NCI-H345 (cell line): ENCODE measurements at regions not wholly inside any gene's neighbourhood (a gene's known extent, or its start where the extent isn't known, plus 50 kb on each side); places are given as distances from the start of the nearest gene placed in this dataset.
"Not testable (repeated sequence)": the region's sequence is repeated elsewhere in the genome, so short reads cannot be mapped to it uniquely, and the experiment has no call there.

Source experiments
- DNase-seq: peaks from one replicate; lab custom pipeline; 2025; lab: John Stamatoyannopoulos, UW

GRCh38 chr13:71382285-71382684, 484.7 kb downstream of the DACH1 start:
- DNase-seq = no peak

DNA sequence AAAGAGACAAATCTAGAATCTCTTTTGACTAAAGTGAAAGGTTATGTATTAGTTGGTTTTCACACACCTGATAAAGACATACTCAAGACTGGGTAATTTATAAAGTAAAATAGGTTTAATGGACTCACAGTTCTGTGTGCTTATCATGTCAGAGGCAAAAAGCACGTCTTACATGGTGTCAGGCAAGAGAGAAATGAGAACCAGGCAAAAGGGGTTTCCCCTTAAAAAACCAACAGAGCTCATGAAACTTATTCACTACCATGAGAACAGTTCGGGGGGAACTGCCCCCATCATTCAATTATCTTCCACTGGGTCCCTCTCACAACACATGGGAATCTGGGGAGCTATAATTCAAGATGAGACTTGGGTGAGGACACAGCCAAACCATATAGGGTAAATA, 486.8 kb downstream of the DACH1 start:
- no peak for DNase-seq

DNA sequence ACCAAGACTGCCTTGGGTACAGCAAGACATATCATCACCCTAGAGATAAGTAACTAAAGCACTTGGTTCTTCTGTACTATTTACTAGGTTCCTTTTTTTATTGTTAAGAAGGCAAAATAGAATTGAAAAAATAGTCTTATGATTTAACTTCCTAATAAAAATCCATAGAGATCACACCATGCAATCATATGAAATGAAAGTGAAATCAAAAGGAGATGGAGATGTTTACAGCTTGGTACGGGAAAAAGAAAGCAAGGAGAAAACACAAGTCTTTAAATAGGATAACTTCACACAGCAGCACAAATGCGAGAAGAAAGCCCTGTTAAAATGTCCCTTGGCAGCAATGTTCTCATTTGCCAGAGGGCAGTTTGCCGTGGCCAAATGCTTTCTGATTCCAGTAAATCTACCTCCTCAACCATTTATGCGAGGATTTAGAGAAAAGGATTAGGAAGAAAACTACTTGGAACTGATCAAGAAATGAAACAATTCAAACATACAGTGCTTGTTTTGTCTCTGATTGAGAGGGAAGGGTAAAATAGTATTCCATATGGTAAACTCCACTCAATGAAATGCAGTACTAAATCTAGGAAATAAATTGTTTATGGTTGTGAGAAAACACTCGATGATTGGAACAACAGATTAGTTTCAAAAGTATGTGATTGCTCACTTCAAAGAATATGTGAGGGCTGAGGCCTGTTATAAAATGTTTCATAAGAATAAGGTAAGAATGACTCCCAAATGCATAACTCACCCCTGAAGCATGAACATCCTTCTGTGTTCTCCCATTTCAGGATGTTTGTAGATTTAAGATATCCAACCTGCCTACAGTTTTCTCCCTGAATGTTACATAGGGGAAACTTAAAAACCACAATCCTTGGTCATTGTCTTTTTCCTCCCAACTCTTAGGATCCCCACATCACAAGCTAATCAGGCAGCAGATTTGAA, 487.8 kb downstream of the DACH1 start:
- no peak for DNase-seq

- DNase-seq = no peak
Observed at GRCh38 chr13:71374471-71375049, 492.4 kb downstream of the DACH1 start.

GRCh38 chr13:71368336-71368735, 498.7 kb downstream of the DACH1 start:
- DNase-seq = no peak

- no peak for DNase-seq
Observed at GRCh38 chr13:71360041-71360440, 507.0 kb downstream of the DACH1 start.

DNA sequence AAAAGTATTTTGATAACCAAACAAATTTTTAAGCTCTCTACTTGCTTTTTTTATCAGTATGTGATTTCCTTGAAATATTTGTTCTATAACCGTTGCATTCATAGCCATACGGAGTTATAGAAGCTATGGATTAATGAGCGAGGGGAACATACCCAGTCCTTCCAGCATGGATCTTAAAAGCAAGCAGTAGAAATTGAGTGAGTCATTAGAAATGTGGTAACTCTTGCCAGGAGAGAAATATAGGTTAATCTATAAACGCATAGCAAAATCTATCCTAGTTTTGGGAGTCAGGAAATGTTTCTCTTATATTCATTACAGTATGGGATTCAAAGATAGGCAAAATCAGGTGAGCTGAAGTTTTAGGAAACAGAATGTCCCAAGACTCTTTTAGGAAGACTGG, 507.4 kb downstream of the DACH1 start:
- no peak for DNase-seq

GRCh38 chr13:71358218-71358617, 508.8 kb downstream of the DACH1 start:
- DNase-seq = no peak

DNA sequence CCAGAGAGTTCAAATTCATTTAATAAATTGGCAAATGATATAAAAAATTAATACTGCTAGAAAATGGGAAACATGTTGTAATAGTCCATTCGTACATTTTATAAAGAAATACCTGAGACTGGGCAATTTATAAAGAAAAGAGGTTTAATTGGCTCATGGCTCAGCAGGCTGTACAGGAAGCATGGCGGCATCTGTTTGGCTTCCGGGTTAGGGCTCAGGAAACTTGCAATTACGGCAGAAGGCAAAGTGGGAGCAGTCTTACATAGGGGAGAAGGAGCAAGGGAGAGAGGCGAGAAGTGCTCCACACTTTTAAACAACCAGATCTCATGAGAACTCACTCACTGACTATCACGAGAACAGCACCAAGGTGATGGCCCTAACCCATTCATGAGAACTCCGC, 512.0 kb downstream of the DACH1 start:
- DNase-seq = no peak

DNA sequence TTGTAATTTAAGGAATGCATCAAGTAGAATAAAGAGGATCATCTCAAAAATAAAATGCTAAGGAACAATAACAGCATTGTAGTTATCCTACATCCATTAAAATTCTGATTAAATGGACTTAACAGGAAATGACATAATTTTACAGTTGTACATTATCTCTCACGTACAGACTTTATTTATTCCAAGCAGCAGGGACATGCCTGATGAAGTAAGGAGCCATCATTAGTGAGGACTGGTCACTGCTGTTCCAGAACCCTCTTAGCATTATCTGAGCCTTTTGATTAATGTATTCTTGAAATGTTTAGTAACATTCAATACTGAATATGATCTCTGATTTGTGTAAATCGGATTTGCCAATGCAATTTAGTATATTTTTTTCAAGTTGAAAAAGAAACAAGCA, 516.1 kb downstream of the DACH1 start:
- DNase-seq = no peak

DNA sequence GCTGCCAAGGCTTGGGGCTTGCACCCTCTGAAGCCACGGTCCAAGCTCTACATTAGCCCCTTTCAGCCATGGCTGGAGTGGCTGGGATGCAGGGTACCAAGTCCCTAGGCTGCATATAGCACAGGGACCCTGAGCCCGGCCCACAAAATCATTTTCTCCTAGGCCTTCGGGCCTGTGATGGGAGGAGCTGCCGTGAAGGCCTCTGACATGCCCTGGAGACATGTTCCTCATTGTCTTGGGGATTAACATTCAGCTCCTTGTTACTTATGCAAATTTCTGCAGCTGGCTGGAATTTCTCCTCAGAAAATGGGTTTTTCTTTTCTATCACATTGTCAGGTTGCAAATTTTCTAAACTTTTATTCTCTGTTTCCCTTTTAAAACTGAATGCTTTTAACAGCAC, 521.1 kb downstream of the DACH1 start:
- DNase-seq = not testable (repeated sequence)

DNA sequence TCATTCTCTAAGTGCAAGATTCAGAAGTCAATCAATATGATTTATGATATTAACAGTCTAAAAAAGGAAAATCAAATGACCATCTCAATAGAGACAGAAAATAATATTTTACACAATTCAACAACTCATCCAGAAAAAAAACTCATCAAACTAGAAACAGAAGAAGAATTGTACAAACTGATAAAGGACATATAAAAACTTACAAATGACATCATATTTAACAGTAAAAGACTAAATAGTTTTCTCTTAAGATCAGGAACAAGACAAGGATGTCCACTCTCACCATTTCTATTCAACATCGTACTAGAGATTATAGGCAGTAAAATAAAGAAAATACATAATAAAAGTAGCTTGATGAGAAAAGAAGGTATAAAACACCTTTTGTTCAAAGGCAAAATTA, 527.3 kb downstream of the DACH1 start:
- no peak for DNase-seq

DNA sequence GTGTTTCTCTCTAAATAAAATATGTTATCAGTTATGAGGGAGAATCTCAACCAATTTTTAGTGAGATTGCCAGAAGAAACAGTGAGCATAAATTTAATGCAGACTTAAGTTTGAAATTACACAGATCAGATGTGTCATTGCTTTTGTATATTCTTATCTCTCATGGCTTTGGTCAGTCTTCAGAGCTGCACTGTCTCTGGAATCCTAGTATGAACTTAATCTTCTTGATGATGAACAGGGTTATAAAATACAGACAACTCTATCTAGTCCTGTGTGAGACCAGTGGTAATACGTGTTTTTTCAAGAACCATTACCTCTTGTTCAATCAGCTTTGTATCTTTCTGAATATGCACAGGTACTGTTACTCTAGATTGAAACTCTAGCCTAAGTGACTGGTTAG, 528.0 kb downstream of the DACH1 start:
- no peak for DNase-seq

GRCh38 chr13:71338070-71338469, 528.9 kb downstream of the DACH1 start:
- no peak for DNase-seq

DNA sequence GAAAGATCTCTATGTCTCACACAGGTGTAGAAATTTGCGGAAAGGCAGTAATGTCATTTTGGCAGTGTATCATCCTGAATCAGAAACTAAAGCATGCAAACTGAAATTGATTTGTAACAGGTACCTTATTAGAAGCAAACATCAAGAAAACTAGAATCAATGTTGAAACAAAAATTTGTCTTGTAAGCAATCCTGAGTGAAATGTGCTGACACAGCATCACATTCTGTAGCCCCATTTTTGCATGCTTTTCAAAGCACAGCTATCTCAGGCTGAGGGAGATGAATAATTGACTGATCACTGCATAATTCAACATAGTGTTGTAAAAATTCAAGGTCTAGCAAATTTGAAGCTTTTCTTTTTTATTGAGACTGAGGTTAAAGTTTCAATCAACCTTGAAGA, 539.7 kb downstream of the DACH1 start:
- DNase-seq = no peak

DNA sequence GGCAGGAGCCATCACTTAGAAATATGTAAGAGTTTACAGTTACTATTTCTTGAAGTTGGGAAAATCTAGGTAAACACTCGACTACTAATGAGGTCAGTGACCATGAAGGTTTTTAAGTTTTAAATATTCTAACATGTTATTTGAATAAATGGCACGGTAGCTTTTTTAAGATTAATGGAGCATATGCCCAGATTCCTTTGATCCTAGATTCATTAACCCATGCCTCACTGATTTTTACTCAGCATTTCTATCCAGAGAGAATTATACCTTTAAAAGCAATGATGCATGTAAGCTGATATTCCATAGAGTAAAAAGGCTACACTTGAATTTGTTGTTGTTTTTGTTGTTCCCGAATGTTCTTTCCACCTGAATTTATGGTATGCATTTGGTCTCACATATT, 541.4 kb downstream of the DACH1 start:
- no peak for DNase-seq

- DNase-seq = no peak
Observed at GRCh38 chr13:71323266-71323665, 543.7 kb downstream of the DACH1 start.

- DNase-seq = no peak
Observed at GRCh38 chr13:71320452-71320851, 546.6 kb downstream of the DACH1 start.

DNA sequence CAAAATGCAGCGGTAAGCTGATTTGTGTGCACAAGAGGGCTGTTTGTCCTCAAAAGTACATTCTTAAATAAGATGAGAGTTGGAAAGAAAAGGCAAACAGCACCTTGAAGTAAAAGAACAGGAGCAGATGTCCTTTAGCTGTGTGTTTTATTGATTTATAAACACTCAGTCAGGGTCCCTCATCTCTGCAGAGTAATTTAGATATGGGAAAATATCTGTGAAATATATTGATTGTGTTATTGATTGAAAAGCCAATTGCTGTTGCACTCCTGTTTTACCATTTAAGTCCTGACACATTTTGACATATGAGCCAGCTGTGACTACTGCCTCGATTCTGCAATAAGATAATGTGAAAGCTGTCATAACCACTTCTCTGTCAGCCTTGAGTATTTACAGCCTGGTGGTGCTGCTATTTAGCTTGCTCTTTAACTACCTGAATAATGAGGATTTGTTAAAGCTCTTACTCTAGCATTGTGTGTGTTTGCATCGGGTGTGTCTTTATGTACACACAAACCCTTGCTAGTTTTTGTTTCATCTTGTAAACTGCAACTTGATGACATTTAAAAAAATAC, 550.1 kb downstream of the DACH1 start:
- DNase-seq = peak; percentile 69

DNA sequence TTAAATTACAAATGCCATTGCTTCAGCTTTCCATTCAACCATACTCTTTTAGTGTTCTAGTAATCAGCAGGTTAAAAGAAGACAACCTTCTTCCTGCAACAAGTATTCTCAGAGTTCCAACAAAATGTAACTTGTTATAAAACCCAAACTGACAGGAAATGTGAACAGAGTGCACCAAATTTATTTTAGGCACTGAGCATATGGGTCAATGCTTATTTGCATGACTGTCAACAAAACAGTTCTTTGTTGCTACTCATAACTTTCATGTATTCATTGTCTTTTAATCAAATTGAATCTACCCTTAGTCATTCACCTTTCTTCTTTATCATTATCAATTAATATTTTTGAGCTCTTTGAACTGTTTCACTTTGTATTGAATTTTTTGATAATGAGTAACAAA, 554.1 kb downstream of the DACH1 start:
- DNase-seq = no peak

DNA sequence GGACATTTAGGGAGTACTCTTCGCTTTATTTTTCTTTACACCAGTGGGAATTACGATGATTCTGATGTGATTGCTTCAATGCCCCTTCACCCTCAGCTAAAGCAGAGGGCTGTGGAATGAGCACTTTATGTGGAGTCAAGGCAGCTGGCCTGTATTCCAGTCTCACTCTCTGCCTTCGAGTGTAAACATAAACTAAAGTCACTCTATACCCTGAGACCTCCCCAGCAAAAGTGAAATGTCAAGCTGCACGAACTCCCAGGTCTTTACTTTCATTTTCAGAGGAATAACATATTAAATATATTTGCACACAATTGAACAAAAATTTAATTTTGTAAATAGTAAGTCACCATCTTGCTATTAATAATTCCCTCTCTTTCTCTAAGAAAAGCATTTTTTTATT, 557.1 kb downstream of the DACH1 start:
- DNase-seq = no peak

- DNase-seq = no peak
Observed at GRCh38 chr13:71306821-71307220, 560.2 kb downstream of the DACH1 start.

DNA sequence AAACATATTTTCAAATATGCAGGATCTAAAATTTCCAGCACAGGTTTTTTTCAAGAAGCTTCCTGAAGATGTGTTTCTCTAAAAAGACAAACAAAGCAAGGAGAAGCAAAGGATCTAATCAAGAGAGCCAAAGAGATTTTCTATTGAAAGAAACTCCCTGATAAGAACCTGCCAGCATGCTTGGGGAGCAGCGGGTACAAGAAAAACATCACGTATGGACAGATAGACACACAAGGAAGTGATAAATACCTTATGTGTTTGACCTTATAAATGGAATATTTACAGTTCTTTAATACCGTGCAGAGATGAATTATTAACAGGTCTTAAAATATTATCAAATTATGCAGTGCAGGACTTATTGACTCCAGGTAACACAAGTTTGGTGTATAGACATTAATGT, 562.1 kb downstream of the DACH1 start:
- DNase-seq = no peak
